GM12878 (cell line): ENCODE measurements at regions not wholly inside any gene's neighbourhood (a gene's known extent, or its start where the extent isn't known, plus 50 kb on each side); places are given as distances from the start of the nearest gene placed in this dataset.

Source experiments
- ATAC-seq: fragments of 200-7000 bp; cut with Tn5 transposase; 3 replicates; pipeline ENCODE4 v1.9.1; 2020; ENCODE audit warnings: mild to moderate bottlenecking, moderate library complexity
- BruUV-seq: library from RNA; stranded (reverse); fragments of 400-500 nt; replicated peaks from 2 replicates; lab custom pipeline; 2021; lab: Mats Ljungman, UMichigan
- CTCF ChIA-PET: fragments of 300-600 bp; sonication (Branson Sonifier 250); formaldehyde crosslinking; extraction: SDS; loops from one replicate; lab custom pipeline; 2021; ENCODE audit warnings: inconsistent platforms; lab: Yijun Ruan, JAX
- POLR2A ChIA-PET: fragments of 350-600 bp; formaldehyde crosslinking; extraction: SDS; loops from one replicate; lab custom pipeline; 2021; ENCODE audit warnings: inconsistent platforms; lab: Charles Lee
- RAD21 ChIA-PET: fragments of 300-600 bp; sonication (Branson Sonifier 250); formaldehyde crosslinking; loops from one replicate; lab custom pipeline; 2023; ENCODE audit warnings: antibody characterized with exemption; ENCODE audit not compliant: unreplicated experiment; lab: Charles Lee
- SMC1A ChIA-PET: fragments of 300-600 bp; sonication (Branson Sonifier 250); formaldehyde crosslinking; loops from one replicate; lab custom pipeline; 2023; ENCODE audit not compliant: unreplicated experiment, uncharacterized antibody; lab: Charles Lee
- DNase-seq: peaks from one replicate; pipeline ENCODE4 v3.0.0-alpha.2; 2011; ENCODE audit warnings: low read depth, low spot score
- FAIRE-seq: peaks from 3 replicates; lab custom pipeline; 2011; peaks lifted over from hg19 to GRCh38; lab: Jason Lieb, UNC
- H2AFZ ChIP-seq: 2 replicates; pipeline ENCODE4 v1.6.0; 2011; ENCODE audit warnings: low read depth, low read length, control low read depth; ENCODE audit not compliant: control insufficient read depth
- H3K27ac ChIP-seq: 2 replicates; pipeline ENCODE4 v1.5.1; 2011; ENCODE audit warnings: control low read depth; ENCODE audit not compliant: control insufficient read depth, insufficient read depth
- H3K27me3 ChIP-seq, 2 experiments: replicated peaks in 1 of 2; 2 replicates each; pipeline versions ENCODE4 v1.6.0 to v1.6.1; 2011; ENCODE audit warnings: low read length in 1 of 2; ENCODE audit not compliant: control insufficient read depth in 2 of 2, insufficient read depth in 2 of 2
- H3K36me3 ChIP-seq, 2 experiments: 2 replicates each; pipeline ENCODE4 v1.5.1; 2011; ENCODE audit warnings: low read length in 1 of 2; ENCODE audit not compliant: control insufficient read depth in 2 of 2, insufficient read depth in 2 of 2
- H3K4me1 ChIP-seq: 2 replicates; pipeline ENCODE4 v1.6.1; 2011; ENCODE audit warnings: mild to moderate bottlenecking, low read length, moderate library complexity, mixed read lengths; ENCODE audit not compliant: control insufficient read depth, insufficient read depth
- H3K4me2 ChIP-seq: 2 replicates; pipeline ENCODE4 v1.6.0; 2011; ENCODE audit warnings: control low read depth; ENCODE audit not compliant: control insufficient read depth, insufficient read depth
- H3K4me3 ChIP-seq: fragments of 200-600 bp; sonication (generic); 2 replicates; pipeline ENCODE4 v1.5.1; 2016
- H3K79me2 ChIP-seq: 2 replicates; pipeline ENCODE4 v1.6.0; 2011; ENCODE audit warnings: low read length; ENCODE audit not compliant: control insufficient read depth, insufficient read depth
- H3K9ac ChIP-seq: 2 replicates; pipeline ENCODE4 v1.8.0; 2011; ENCODE audit warnings: low read length, control low read depth, mixed read lengths; ENCODE audit not compliant: control insufficient read depth, insufficient read depth
- H3K9me3 ChIP-seq: replicated peaks from 3 replicates; pipeline ENCODE4 v1.5.1; 2011; ENCODE audit warnings: mild to moderate bottlenecking, low read length; ENCODE audit not compliant: control insufficient read depth, insufficient read depth
- H4K20me1 ChIP-seq: 2 replicates; pipeline ENCODE4 v1.6.0; 2011; ENCODE audit not compliant: control insufficient read depth, insufficient read depth
- ATF3 ChIP-seq: IDR thresholded peaks from 2 replicates; pipeline ENCODE4 v1.6.1; 2011; ENCODE audit warnings: low read depth, mild to moderate bottlenecking, low read length, moderate library complexity, borderline replicate concordance; ENCODE audit errors: extremely low read depth
- BCL11A ChIP-seq: IDR thresholded peaks from 2 replicates; pipeline ENCODE4 v1.6.1; 2011; ENCODE audit warnings: low read depth, low read length
- BCLAF1 ChIP-seq: fragments of 450-650 bp; IDR thresholded peaks from 2 replicates; pipeline ENCODE4 v1.6.1; 2017; ENCODE audit warnings: antibody characterized with exemption, mild to moderate bottlenecking, moderate library complexity
- FOS ChIP-seq: IDR thresholded peaks from 3 replicates; pipeline ENCODE4 v1.6.1; 2011; ENCODE audit warnings: borderline replicate concordance; ENCODE audit not compliant: insufficient read length; ENCODE audit errors: extremely low read depth
- FOXM1 ChIP-seq: IDR thresholded peaks from 2 replicates; pipeline ENCODE4 v1.6.1; 2012; ENCODE audit warnings: low read depth, mild to moderate bottlenecking, inconsistent platforms, low read length, moderate library complexity
- PBX3 ChIP-seq: IDR thresholded peaks from 2 replicates; pipeline ENCODE4 v1.6.1; 2011; ENCODE audit warnings: mild to moderate bottlenecking, low read depth, low read length, moderate library complexity; ENCODE audit not compliant: insufficient replicate concordance
- PKNOX1 ChIP-seq: fragments of 450-650 bp; IDR thresholded peaks from 2 replicates; pipeline ENCODE4 v1.6.1; 2016; ENCODE audit warnings: mild to moderate bottlenecking
- USF1 ChIP-seq: IDR thresholded peaks from 2 replicates; pipeline ENCODE4 v1.6.1; 2011; ENCODE audit warnings: borderline replicate concordance, low read depth, mild to moderate bottlenecking, moderate library complexity, mixed read lengths, low read length; ENCODE audit not compliant: insufficient read depth; ENCODE audit errors: extremely low read length
- ZNF217 ChIP-seq: fragments of 450-650 bp; IDR thresholded peaks from 2 replicates; pipeline ENCODE4 v1.6.1; 2017; ENCODE audit warnings: antibody characterized with exemption, mild to moderate bottlenecking
- ZNF592 ChIP-seq: fragments of 450-650 bp; IDR thresholded peaks from 2 replicates; pipeline ENCODE4 v1.6.1; 2017; ENCODE audit warnings: mild to moderate bottlenecking, moderate library complexity
- WGBS: methylation state at CpG from one replicate; pipeline ENCODE4 v1.1.6; 2016; ENCODE audit warnings: low lambda C conversion rate; ENCODE audit not compliant: insufficient replicate concordance, insufficient coverage; ENCODE audit errors: missing lambda C conversion rate; 5-methylcytosine and 5-hydroxymethylcytosine counted together
- in situ Hi-C: fragments of 300-500 bp; cut with MboI; formaldehyde crosslinking; loops from 9 replicates; pipeline ENCODE4 v1.14.3; 2018; ENCODE audit warnings: mixed read lengths
- intact Hi-C: fragments of 100-400 bp; cut with micrococcal nuclease; formaldehyde crosslinking; loops from one replicate; pipeline ENCODE4 v1.14.2; 2022; ENCODE audit not compliant: unreplicated experiment

- TF ChIP-seq BCLAF1, result no peak
Observed at GRCh38 chr3:22537560-22537959, 665.6 kb upstream of the UBE2E2 start (continued).

- Histone ChIP-seq H2AFZ (no peak overlapping the region), H3K9me3 (no peaks in the 10 kb centered on the region), H3K79me2 (no peaks in the 10 kb centered on the region), H3K9ac (no peak overlapping the region), H3K27me3 (no peaks in the 10 kb centered on the region), H3K27ac (no peak overlapping the region), H3K4me3 (no peak overlapping the region), H3K4me1 (no peaks in the 10 kb centered on the region), H3K36me3 (no peaks in the 10 kb centered on the region), H4K20me1 (no peaks in the 10 kb centered on the region), H3K4me2 (no peak overlapping the region)
- FAIRE-seq (no peak), ATAC-seq (no peak), DNase-seq (no peak)
- ChIA-PET RAD21 (no interaction called here), POLR2A (no interaction called here), CTCF (no interaction called here), SMC1A (no interaction called here)
- 46% methylated on average over 2 of the region's 2 CpGs for WGBS
- in situ Hi-C loops (no loop called here), intact Hi-C loops (no loop called here)
- BruUV-seq, result no TSS peak
- TF ChIP-seq ZNF217, result no peak
- no peak for TF ChIP-seq ZNF592
- no peak for TF ChIP-seq FOS
- TF ChIP-seq FOXM1, result no peak
- no peak for TF ChIP-seq BCL11A
- TF ChIP-seq ATF3, result no peak
- no peak for TF ChIP-seq PBX3
- TF ChIP-seq USF1, result no peak
- no peak for TF ChIP-seq PKNOX1
Observed at GRCh38 chr3:22542311-22542710, 660.8 kb upstream of the UBE2E2 start.
